HepG2 (cell line): ENCODE measurements at regions not wholly inside any gene's neighbourhood (a gene's known extent, or its start where the extent isn't known, plus 50 kb on each side); places are given as distances from the start of the nearest gene placed in this dataset.

Experiments used
- ATAC-seq: fragments of 200-7000 bp; cut with Tn5 transposase; 3 replicates; pipeline ENCODE4 v1.9.1; 2020; ENCODE audit warnings: mild to moderate bottlenecking, moderate library complexity
- BruUV-seq: library from RNA; stranded (reverse); fragments of 400-500 nt; replicated peaks from 2 replicates; lab custom pipeline; 2021; lab: Mats Ljungman, UMichigan
- CTCF ChIA-PET: fragments of 300-600 bp; formaldehyde crosslinking; extraction: SDS; loops from one replicate; lab custom pipeline; 2021; ENCODE audit warnings: low total read pairs, inconsistent platforms, low intra/inter-chr PET ratio; lab: Yijun Ruan, JAX
- POLR2A ChIA-PET: fragments of 350-600 bp; sonication (Branson Sonifier 250); formaldehyde crosslinking; loops from one replicate; lab custom pipeline; 2020; ENCODE audit warnings: antibody characterized with exemption, inconsistent platforms; lab: Yijun Ruan, JAX
- DNase-seq: peaks from one replicate; pipeline ENCODE4 v3.0.0-alpha.2; 2015; ENCODE audit warnings: low spot score
- FAIRE-seq: peaks from 3 replicates; lab custom pipeline; 2011; peaks lifted over from hg19 to GRCh38; lab: Jason Lieb, UNC
- H2AFZ ChIP-seq: one replicate; pipeline ENCODE4 v1.6.1; 2011; ENCODE audit warnings: low read length, inconsistent platforms
- H3K27ac ChIP-seq: fragments of 300-600 bp; 3 replicates; pipeline ENCODE4 v1.8.0; 2011; ENCODE audit warnings: mixed run types, mild to moderate bottlenecking, mixed read lengths, low read length, inconsistent platforms; ENCODE audit not compliant: insufficient read depth; ENCODE audit errors: extremely low read length
- H3K27me3 ChIP-seq, 2 experiments: fragments of 200-600 bp in 1 of 2; 2 replicates in 1 of 2; 3 replicates in 1 of 2; pipeline versions ENCODE4 v1.6.0 to v1.8.0; 2011; ENCODE audit warnings: low read length in 2 of 2, mild to moderate bottlenecking in 2 of 2, moderate library complexity in 2 of 2, inconsistent platforms in 1 of 2; ENCODE audit not compliant: insufficient read depth in 2 of 2, control insufficient read depth in 1 of 2
- H3K36me3 ChIP-seq, 2 experiments: fragments of 200-600 bp in 1 of 2; replicated peaks in 1 of 2; 2 replicates in 1 of 2; 3 replicates in 1 of 2; pipeline versions ENCODE4 v1.5.1 to v1.8.0; 2011; ENCODE audit warnings: low read length in 2 of 2, inconsistent platforms in 1 of 2; ENCODE audit not compliant: insufficient read depth in 2 of 2, control insufficient read depth in 1 of 2
- H3K4me1 ChIP-seq: 2 replicates; pipeline ENCODE4 v1.5.1; 2012; ENCODE audit warnings: low read length, inconsistent platforms; ENCODE audit not compliant: insufficient read depth
- H3K4me2 ChIP-seq: 2 replicates; pipeline ENCODE4 v1.6.0; 2011; ENCODE audit warnings: low read depth, low read length, inconsistent platforms
- H3K4me3 ChIP-seq, 3 experiments: fragments of 200-600 bp in 1 of 3; sonication (generic), shearing (Covaris generic) in 1 of 3; replicated peaks in 1 of 3; 2 replicates each; pipeline ENCODE4 v1.5.1; 2011 to 2016; ENCODE audit warnings: low read length in 3 of 3, inconsistent platforms in 2 of 3, low read depth in 2 of 3, mild to moderate bottlenecking in 2 of 3, control low read depth in 1 of 3, mixed read lengths in 1 of 3; ENCODE audit not compliant: insufficient read depth in 1 of 3
- H3K79me2 ChIP-seq: one replicate; pipeline ENCODE4 v1.6.1; 2011; ENCODE audit warnings: low read length, inconsistent platforms; ENCODE audit not compliant: insufficient read depth
- H3K9ac ChIP-seq: 2 replicates; pipeline ENCODE4 v1.6.0; 2011; ENCODE audit warnings: mild to moderate bottlenecking, low read depth, low read length, inconsistent platforms; ENCODE audit not compliant: insufficient read depth
- H3K9me3 ChIP-seq: 2 replicates; pipeline ENCODE4 v1.5.1; 2012; ENCODE audit warnings: mild to moderate bottlenecking, low read length
- H4K20me1 ChIP-seq: 2 replicates; pipeline ENCODE4 v1.6.0; 2011; ENCODE audit warnings: inconsistent platforms, mild to moderate bottlenecking, low read length, moderate library complexity; ENCODE audit not compliant: insufficient read depth
- CCDC6 ChIP-seq: sonication (generic); formaldehyde crosslinking; IDR thresholded peaks from 2 replicates; pipeline ENCODE4 v1.8.1; 2022; ENCODE audit warnings: mild to moderate bottlenecking, missing genetic modification reagents, moderate library complexity
- CREBL2 ChIP-seq: sonication (generic); formaldehyde crosslinking; IDR thresholded peaks from 2 replicates; pipeline ENCODE4 v1.8.1; 2023; ENCODE audit warnings: missing genetic modification reagents, mild to moderate bottlenecking, borderline replicate concordance
- CREM ChIP-seq, 2 experiments: sonication (generic) in 1 of 2; formaldehyde crosslinking in 1 of 2; IDR thresholded peaks; 2 replicates each; pipeline versions ENCODE4 v1.4.0 to v1.6.1; 2016 to 2020; ENCODE audit warnings: antibody characterized with exemption in 1 of 2, mild to moderate bottlenecking in 1 of 2, missing genetic modification reagents in 1 of 2
- CTCF ChIP-seq: sonication (generic); formaldehyde crosslinking; IDR thresholded peaks from 2 replicates; pipeline ENCODE4 v1.5.0; 2020; ENCODE audit warnings: mild to moderate bottlenecking, missing genetic modification reagents, moderate library complexity
- FOXJ3 ChIP-seq: sonication (generic); formaldehyde crosslinking; IDR thresholded peaks from 2 replicates; pipeline ENCODE4 v1.4.0; 2020; ENCODE audit warnings: missing genetic modification reagents, mild to moderate bottlenecking, borderline replicate concordance
- HNRNPLL ChIP-seq: fragments of 200-400 bp; formaldehyde crosslinking; IDR thresholded peaks from 2 replicates; pipeline ENCODE4 v1.6.1; 2017; ENCODE audit warnings: mild to moderate bottlenecking, low read depth, low read length; ENCODE audit not compliant: poor library complexity, severe bottlenecking
- IKZF1 ChIP-seq: fragments of 450-650 bp; IDR thresholded peaks from 2 replicates; pipeline ENCODE4 v1.7.1; 2016
- MTA3 ChIP-seq: sonication (generic); formaldehyde crosslinking; IDR thresholded peaks from 2 replicates; pipeline ENCODE4 v1.4.0; 2020; ENCODE audit warnings: missing genetic modification reagents
- MTERF4 ChIP-seq: sonication (generic); formaldehyde crosslinking; IDR thresholded peaks from 2 replicates; pipeline ENCODE4 v1.8.0; 2023; ENCODE audit warnings: mild to moderate bottlenecking, missing genetic modification reagents
- NFKBIZ ChIP-seq: IDR thresholded peaks from 2 replicates; pipeline ENCODE4 v1.6.1; 2018; ENCODE audit warnings: missing genetic modification reagents, missing compliant biosample characterization
- NFYC ChIP-seq: IDR thresholded peaks from 2 replicates; pipeline ENCODE4 v1.6.1; 2016; ENCODE audit warnings: missing genetic modification reagents, missing compliant biosample characterization
- ONECUT2 ChIP-seq: sonication (generic); formaldehyde crosslinking; IDR thresholded peaks from 2 replicates; pipeline ENCODE4 v1.4.0; 2020; ENCODE audit warnings: missing genetic modification reagents
- PPARG ChIP-seq: conservative IDR thresholded peaks from 2 replicates; pipeline ENCODE4 v1.6.1; 2016; ENCODE audit warnings: missing biosample characterization, missing genetic modification reagents
- ZBTB33 ChIP-seq: sonication (generic); formaldehyde crosslinking; IDR thresholded peaks from 2 replicates; pipeline ENCODE4 v1.4.0; 2020; ENCODE audit warnings: missing genetic modification reagents
- ZFY ChIP-seq: sonication (generic); formaldehyde crosslinking; IDR thresholded peaks from 2 replicates; pipeline ENCODE4 v1.4.0; 2020; ENCODE audit warnings: missing genetic modification reagents
- ZNF205 ChIP-seq: IDR thresholded peaks from 2 replicates; pipeline ENCODE4 v1.6.1; 2018; ENCODE audit warnings: missing biosample characterization, missing genetic modification reagents
- ZNF235 ChIP-seq: sonication (generic); formaldehyde crosslinking; IDR thresholded peaks from 2 replicates; pipeline ENCODE4 v1.8.1; 2023; ENCODE audit warnings: mild to moderate bottlenecking, missing genetic modification reagents, borderline replicate concordance
- ZNF484 ChIP-seq: sonication (generic); formaldehyde crosslinking; IDR thresholded peaks from 2 replicates; pipeline ENCODE4 v1.5.1; 2020; ENCODE audit warnings: mild to moderate bottlenecking, low read depth, missing genetic modification reagents, borderline replicate concordance
- ZNF652 ChIP-seq: IDR thresholded peaks from 2 replicates; pipeline ENCODE4 v1.6.1; 2016; ENCODE audit warnings: low read depth, borderline replicate concordance
- ZSCAN21 ChIP-seq: sonication (generic); formaldehyde crosslinking; IDR thresholded peaks from 2 replicates; pipeline ENCODE4 v1.8.0; 2022; ENCODE audit warnings: mild to moderate bottlenecking, missing genetic modification reagents, moderate library complexity, borderline replicate concordance
- WGBS: methylation state at CpG from one replicate; pipeline ENCODE4 v1.1.6; 2017; ENCODE audit warnings: low lambda C conversion rate; 5-methylcytosine and 5-hydroxymethylcytosine counted together
- in situ Hi-C: cut with HindIII; loops from 2 replicates; pipeline ENCODE4 v1.10.0; 2017; ENCODE audit warnings: low pct_unique_long_range_greater_than_20kb; ENCODE audit not compliant: extremely low pct_ligation_motif_present
- intact Hi-C: fragments of 100-400 bp; cut with micrococcal nuclease; formaldehyde crosslinking; loops from one replicate; pipeline ENCODE4 v1.10.0; 2022; ENCODE audit not compliant: unreplicated experiment

GRCh38 chr3:150118219-150118618, 147.5 kb upstream of the PFN2 start:
- Histone ChIP-seq H3K79me2 (no peaks in the 10 kb centered on the region), H4K20me1 (no peaks in the 10 kb centered on the region), H3K4me3 (no peak overlapping the region), H3K9ac (no peak overlapping the region), H3K27me3 (no peaks in the 10 kb centered on the region), H2AFZ (no peak overlapping the region), H3K4me1 (no peaks in the 10 kb centered on the region), H3K4me2 (no peak overlapping the region), H3K9me3 (no peaks in the 10 kb centered on the region), H3K27ac (no peak overlapping the region), H3K36me3 (no peaks in the 10 kb centered on the region)
- ChIA-PET CTCF (no interaction called here), POLR2A (no interaction called here)
- FAIRE-seq (no peak), DNase-seq (no peak), ATAC-seq (no peak)
- 0% methylated on average over 1 of the region's 1 CpG for WGBS
- TF ChIP-seq ZNF484 (CRISPR knock-in tag) (no peak), ZNF652 (CRISPR knock-in tag) (no peak), ZFY (CRISPR knock-in tag) (no peak), CCDC6 (CRISPR knock-in tag) (no peak), PPARG (CRISPR knock-in tag) (no peak), ZBTB33 (no peak), ZNF205 (no peak), CREM (IDR thresholded peaks at IDR 0.05) (no peak), CREM (CRISPR knock-in tag; IDR thresholded peaks at IDR 0.05) (no peak), FOXJ3 (no peak), ZSCAN21 (no peak), MTA3 (CRISPR knock-in tag) (no peak), MTERF4 (no peak), NFYC (CRISPR knock-in tag) (no peak), HNRNPLL (no peak), CTCF (CRISPR knock-in tag) (no peak), NFKBIZ (CRISPR knock-in tag) (no peak), IKZF1 (no peak), ZNF235 (CRISPR knock-in tag) (no peak), CREBL2 (no peak), ONECUT2 (CRISPR knock-in tag) (no peak)
- in situ Hi-C loops, result no loop called here
- intact Hi-C loops, result loop anchor here (2.0 kb wide), 1 partner anchor 15 kb away; no protein-coding TSS in a partner anchor
- no TSS peak for BruUV-seq
